Fibroblast of upper back skin (primary cell): ENCODE measurements at regions not wholly inside any gene's neighbourhood (a gene's known extent, or its start where the extent isn't known, plus 50 kb on each side); places are given as distances from the start of the nearest gene placed in this dataset.

Experiments used
- DNase-seq: peaks from one replicate; pipeline ENCODE4 v3.0.0-alpha.2; 2013

DNA sequence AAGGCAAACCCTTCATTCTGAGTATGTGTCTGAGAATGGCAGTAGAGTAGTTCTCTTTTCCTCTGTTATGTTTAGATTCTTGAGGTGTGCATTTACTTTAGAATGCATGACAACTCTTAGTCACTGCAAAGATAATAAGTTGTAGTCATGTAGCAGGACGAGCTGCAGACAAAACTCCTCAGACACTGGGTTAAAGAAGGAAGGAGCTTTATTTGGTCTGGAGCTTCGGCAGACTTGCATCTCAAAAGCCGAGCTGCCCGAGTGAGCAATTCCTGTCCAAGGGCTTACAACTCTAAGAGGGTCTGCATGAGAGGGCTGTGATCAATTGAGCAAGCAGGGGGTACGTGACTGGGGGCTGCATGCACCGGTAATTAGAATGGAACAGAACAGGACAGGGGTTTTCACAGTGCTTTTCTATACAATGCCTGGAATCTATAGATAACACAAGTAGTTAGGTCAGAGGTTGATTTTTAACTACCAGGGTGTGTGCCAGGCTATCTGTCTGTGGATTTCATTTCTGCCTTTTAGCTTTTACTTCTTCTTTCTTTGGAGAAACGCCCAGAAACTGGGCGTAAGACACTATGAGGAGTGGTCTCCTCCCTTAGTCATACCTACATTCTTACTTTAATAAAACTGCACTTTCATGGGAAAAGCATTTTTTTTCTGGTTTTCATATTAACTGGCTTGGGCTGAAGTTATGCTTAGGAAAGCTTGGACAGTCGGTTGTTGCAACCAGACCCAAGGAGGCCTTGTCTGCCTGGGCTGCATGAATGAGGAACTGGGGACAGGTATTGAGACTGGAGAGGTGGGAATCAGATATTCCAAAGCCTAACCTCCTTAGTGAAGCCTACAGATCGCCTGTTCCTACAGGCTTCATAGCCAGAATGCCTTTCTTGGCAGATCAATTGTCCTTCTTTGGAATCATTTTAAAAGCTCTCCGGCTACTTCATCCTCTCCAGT lies 115.1 kb downstream of the RHOU start:
- DNase-seq: no peak

DNA sequence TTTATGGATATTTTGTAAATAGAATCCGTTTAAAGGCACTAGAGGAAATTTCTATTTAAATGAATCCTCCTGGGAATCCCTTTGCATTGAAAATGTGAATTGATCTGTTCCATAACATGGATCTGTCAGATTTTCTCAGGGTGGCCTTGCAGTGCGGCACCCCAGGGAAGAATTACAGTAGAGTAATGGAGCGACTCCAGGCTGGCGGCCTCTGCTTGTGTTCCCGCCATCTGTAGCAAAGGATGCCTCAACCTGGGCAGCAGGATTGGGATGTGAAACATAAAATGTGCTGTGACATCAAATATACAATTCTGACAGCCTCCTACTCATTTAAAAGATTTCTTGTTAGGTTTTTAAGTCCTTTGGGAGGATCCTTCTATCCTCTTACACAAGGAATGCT lies 115.9 kb downstream of the RHOU start:
- no peak for DNase-seq

DNA sequence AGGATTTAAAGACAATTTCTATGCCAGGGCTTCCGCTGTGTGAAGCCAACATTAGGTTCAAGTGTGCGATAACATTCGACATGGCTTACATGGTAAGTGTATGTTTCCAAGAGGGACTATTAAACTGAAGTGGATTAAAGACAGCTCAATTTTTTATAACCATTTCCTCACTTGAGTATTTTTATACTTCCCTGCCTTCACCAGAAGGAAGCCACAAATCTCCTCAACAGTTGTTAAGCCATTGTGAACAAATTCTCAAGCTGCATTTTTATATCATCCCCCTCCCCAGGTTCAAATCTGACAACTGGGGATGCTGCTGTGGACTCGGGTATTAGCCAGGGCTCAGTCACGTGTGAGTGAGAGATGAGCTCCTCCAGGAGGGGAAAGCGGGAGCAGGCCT lies 116.3 kb downstream of the RHOU start:
- no peak for DNase-seq

DNA sequence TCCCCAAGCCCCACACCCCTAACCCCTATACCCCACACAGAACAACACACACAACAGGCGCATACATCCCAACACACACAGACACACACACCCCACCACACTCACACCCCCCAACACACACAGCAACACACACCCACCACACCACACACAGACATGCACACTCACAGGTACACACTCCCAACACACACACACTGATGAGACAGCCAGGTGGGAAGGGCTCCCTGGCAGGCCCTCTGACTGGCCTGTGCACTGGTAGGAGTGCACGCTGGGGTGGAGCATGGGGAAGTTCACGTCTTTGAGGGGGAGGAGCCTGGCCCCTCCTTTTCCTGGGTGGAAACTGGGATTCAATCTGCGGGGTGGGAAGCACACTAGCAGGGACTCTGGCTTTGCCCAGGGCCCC lies 116.7 kb downstream of the RHOU start:
- DNase-seq: no peak

DNA sequence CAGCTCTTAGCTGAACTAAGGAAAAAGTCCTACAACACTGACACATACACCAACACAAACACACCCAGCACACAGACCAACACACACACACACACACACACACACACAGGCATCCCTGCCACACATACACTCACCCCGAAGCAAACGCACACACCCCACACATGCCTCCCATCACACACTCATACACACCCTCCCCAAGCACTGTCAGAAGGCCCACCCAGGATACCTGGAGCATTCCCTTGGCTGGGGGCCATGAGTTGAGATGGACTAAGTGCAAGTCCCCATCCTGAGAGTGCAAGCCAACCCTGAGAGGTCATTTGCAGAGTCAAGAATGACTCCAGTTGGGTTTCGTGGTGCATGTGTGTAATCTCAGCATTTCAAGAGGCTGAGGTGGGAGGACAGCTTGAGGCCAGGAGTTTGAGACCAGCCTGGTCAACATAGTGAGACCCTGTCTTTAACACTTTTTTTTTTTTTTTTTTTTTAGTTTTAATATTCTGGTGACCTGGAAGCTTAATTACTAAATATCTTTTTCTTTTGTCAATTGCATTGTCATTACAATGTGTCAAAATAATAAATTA lies 117.3 kb downstream of the RHOU start:
- no peak for DNase-seq

DNA sequence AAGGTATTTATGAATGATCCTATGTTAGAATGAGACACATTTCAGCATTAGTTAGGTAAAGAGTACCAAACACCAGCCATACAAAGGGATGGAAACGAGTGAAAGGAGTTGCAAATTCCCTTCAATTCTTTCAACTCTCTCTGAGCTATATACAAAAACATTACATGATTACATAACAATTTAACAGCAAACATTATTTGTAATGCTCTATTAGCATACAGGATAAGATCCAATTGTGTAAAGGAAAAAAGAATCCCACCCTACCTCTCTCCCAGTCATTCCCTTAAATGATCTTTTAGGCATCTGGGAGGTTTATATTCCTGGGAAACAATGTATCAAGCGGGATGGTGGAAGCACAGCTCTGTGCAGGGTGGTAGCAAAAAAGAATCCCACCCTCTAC lies 117.9 kb downstream of the RHOU start:
- no peak for DNase-seq

DNA sequence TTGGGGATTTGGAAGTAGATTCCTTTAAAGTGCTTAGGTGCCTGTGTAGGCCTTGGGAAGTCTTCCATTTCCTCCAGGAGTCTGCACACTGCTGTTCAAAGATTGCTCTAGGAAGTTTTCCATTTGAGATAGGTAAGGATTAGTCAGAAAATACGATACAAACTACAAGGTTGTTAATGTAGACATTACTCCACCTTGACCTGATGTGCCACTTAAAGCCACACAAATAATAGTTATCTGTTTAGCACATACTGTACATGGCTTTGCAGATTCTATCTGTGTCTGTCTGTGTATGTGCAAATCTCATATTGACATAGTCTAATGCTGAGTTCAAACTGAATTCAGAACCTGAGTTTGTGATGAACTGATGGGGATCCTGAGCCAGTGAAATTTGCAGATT lies 118.4 kb downstream of the RHOU start:
- no peak for DNase-seq

DNA sequence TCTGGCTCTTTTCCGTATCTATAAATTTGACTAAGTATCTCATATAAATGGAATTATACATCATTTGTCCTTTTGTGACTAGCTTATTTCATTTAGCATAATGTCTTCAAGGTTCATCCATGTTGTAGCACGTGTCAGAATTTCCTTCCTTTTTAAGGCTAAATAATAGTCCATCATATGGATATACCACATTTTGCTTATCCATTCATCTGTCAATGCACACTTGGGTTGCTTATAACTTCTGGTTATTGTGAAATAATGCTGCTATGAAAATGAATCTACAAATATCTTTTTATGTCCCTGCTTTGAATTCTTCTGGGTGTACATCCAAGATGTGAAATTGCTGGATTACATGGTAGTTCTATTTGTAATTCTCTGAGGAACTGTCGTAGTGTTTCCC lies 119.6 kb downstream of the RHOU start:
- DNase-seq: no peak

DNA sequence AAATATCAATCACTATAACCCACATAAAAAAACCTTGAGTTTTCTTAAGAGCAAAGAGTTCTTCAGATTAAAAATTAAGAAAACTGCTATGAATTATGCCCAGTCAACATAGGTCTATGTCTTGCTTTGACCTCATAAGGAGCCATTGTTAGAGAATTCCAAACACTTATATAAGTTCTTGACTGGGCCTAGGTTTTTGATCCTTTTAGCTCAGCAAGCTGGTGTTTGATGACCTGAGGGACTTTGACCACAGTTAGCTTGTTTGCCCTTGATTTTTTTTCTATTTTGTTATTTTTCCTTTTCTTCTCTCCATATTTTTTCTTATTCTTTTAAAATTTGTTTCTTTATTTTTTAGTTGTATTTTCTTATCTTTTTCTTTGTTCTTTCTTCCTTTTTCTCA lies 122.3 kb downstream of the RHOU start:
- DNase-seq: no peak

DNA sequence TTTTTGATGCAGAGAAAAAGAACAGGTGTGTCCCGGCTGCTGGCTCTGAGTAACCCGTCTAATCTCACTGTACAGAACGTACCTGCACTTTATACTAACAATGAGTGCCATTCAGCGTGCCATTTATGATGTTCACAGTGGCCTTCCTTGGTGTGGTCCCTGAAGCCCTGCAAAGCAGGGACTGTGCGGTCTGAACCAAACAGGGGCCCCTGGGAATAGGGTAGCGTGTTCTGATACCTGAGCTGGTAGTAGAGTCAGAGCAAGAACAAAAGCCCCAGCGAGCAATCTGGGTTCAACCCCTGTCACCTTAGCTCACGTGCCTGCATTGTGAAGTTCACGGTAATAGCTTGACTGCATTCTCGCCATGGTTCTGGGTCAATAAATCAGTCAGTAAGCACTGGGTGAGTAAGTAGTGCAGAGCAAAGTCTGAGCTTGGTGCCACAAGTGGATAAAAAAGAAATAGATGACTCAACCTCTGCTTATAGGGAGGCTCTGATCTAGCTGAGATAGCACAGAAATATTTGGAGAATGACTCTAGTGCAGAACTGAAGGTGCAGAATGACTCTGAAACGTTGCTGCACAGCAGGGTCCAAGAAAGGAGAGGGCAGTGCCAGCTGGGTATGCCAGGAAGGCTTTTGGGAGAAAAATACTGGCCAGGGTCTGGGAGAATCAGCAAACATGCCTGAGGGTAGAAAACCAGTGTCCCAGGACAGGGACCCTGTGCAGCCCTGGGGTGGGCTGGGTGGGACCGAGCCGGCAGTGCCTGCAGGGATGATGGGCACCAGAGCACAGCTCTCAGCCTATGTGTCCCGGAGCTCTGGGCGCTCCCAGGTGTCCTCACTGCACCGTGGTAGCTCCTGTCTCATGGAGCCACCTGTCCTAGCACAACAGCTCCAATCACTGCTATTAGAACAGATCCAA lies 125.9 kb downstream of the RHOU start:
- peak; percentile 92 for DNase-seq

DNA sequence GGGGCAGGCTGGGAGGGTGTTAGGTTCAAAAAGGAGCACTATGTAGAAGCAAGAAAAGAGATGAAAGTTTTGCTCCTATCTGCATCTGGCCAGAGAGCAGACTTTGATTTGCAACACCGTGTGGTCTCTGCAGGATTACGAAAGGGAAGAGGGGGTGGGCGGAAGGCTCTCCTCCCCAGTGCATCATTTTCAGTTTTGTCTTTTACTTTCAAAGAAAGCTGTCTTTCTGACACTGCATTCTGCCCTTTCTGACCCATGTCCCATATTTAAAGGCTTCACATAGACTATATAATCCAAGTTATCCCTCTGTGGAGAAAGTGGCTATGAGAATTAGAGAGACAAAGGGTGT lies 126.5 kb downstream of the RHOU start:
- DNase-seq: no peak

DNA sequence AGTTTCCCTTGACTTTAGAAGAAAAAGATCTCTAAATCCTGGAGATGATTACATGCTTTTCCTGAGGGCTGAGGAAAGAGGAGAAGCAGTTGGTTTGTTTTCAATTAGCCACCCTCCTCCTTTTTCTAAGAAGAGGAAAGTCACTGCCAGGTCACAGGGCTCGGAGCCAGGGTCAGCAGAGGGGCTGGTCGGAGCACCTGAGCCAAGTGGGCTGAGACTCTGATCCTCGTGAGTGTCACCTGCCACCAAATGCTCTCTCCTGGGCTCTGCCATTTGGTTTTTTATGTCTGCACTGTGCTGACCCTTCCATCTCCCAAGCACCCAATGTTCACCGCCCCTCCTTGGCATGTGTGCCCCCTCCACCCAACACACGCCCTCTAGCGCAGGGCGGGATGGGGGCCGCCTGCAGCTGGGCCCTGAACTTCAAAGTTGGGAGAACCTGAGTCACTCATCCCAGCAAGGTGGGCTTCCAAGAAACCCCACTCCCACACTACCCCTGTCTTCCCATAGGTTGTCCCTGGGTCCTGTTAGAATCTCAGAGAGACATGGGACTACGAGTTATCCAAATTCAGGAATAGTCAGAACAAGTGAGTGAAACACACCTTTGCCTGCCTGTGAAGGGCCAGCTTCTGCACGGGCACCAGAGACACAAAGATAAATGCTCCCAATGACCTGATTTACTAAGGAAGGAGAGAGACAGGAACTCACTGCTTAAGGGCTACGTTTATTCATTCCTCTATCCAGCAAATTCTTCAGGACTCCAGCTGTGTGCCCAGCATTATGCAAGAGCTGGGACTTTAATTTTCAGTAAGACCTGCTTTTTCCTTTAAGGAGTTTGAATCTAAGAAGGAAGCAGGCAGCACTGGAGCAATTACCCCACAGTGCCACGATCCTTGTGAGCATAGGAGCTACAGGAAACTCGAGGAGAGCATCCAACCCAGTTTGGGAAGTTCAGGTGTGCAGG lies 127.5 kb downstream of the RHOU start:
- DNase-seq: no peak

DNA sequence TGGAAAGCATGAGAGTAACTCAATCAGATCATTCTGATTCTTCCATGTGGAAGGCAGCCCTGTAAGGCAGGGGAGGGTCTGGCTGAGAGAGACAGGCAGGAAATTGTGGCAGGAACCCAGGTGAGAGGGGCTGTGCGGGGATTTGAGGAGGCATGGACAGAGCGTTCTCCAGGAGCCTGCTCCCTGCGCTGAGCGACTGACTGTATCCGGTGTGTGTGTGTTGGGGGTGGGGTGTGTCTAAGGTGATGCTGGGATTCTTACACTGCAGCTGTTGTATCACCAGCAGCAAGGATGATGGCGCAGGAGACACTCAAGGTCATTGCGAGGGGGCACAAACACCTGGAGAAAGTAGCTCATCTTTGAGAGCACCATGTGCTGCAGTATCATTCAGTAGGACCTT lies 128.5 kb downstream of the RHOU start:
- DNase-seq: no peak

DNA sequence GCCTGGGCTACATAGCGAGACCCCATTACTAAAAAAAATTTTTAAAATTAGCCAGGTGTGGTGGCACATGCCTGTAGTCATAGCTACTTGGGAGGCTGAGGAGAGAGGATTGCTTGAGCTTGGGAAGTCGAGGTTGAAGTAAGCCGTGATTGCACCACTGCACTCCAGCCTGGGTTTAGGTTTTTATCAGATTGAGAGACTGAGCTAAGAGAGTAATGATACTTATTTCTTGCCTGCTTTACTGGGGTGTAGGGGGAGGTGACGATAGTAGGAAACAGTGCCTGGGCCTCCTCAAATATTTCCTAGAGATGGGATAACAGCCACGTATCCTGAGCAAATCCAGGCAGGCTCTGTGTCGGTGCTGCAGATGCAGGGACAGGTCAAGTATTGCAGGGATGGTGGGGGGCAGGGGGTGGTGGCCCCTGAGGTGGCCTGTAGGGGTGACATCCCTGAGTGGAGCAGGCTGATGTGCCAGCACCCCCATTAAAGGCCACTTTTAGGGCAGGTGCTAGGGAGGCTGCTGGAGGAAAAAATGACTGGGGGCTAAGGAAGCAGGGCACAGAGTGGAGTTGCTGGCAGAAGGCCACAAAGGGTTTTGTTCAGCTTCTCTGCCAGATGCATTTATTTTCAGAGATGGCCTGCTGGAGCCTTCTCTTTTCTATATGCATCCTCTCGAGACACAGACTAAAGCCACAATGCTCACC lies 130.5 kb downstream of the RHOU start:
- no peak for DNase-seq

DNA sequence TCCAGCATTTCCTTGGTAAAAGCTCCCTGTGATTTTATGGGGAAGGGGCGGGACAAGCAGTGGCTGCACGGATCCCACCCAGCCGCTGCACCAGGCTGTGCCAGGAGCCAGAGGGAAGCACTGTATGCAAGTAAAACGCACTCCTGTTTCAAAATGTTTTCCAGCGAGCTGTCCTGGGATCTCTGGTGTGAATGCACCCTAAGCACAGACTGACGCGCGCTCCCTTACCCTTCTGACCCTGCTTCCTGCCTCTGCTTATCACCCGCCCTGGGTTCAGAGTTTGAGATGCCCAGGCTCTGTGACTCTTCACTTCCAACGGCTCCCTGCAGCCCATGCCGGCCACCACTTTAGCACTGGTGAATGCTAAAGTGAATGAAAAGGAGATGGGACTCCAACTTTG lies 131.2 kb downstream of the RHOU start:
- no peak for DNase-seq

DNA sequence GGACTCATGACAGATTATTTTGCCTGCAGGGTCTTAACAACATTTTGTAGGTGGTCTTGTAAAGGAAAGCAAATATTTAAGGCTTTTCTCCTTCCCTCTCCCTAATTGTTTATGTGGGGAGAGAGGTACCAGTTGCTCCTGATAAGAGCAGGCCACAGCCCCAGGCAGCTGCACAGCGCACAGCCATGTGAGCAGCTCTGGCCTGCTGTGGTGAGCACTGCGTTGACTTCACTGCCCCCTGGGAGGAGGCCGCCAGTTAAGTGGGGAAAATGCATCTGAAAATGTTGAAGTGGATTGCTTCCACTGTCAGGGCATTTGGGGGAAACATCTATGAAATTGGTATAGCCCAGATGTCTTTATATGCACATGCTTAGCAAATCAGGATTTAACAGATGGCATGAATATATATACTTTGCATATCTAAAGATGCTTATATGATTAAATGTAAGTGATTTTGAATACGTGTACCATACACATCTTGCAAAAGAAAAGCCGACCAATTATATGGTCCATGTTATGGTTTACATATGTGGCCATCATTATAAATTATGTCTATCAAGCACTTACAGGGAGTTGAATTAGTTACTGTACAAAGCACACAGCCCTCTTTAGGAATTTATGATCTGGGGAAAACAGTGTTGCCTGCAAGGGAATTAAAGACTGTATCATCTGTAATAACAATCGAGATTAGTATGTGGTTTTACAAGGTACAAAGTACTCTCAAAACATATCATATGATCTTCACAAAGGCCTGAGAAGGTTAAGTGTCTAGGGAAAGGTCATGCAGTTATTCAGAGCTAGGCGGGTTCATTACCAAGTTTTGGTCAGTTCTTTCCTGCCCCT lies 132.1 kb downstream of the RHOU start:
- DNase-seq: no peak

DNA sequence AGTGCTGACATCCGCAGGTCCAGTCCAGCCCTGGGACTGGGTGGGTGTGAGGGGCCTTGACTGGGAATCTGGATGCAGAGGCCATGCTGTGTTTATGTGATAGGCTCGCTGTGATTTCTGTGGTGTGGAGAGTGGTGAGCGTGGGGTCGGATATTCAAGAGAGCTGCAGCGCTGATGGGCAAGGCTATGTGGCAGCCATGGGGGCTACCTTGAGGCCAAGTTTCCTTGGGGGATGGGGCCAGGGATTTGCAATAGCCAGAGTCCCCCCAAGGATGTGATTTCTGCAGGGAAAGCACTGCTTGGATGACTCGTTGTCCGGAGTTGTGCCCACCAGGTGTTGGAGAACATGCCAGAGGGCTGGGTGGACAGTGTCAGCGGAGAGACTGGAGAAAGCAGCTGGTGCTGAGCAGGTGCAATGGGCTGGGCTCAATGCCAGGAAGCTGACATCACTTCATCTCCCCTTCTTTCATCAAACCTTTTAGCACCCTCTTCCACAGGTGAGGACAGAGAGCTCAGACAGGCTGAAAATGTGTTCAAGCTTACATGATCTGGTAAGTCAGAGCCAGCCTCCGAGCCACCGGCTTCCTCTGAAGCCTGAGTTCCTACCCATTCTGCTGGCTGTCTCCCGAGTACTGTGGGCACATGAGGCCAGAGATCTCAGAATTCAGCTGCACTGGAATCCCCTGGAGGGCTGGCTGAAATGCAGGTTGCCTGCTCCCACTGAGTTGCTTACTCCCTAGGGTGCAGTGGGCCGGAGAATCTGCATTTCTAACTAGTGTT lies 132.9 kb downstream of the RHOU start:
- no peak for DNase-seq

DNA sequence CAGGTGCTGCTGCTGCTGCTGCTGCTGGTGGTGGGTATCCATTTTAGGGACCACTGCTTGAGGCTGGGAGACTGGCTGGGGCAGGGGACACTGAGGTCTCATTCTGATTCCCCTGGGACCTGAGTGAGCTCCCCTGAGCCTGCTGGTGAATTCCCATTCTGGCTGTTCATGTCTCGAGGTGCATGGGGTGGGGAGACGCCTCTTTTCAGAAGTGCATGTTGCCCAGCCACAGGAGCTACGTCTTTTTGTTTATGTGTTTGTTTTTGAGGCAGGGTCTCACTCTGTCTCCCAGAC lies 133.4 kb downstream of the RHOU start:
- no peak for DNase-seq

DNA sequence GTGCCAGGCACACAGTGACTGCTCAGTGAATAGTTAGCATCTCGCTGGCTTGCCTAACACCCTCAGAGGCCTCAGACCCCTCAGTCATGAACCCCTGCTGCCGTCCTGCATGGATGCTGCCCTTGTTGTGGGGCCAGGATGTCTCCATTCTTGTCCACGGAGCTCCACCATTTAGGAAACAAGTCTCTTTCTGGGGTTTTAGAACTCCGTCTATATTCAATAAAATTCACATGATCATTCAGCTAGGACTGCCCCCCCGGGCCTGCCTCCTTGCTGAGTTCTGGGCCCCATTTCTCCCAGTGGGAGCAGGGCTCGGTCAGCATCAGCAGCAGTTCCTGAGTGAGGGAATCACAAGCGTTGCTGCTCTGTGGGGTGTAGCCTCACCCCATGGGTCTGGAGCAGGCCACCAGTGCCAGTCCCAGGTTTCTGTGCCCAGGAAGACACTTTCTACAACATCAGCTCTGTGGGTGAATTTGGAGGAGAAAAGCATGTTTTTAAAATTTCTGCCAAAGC lies 134.1 kb downstream of the RHOU start:
- DNase-seq: no peak
